ENCODE measurements at regions not wholly inside any gene's neighbourhood (a gene's known extent, or its start where the extent isn't known, plus 50 kb on each side); places are given as distances from the start of the nearest gene placed in this dataset.

DNA sequence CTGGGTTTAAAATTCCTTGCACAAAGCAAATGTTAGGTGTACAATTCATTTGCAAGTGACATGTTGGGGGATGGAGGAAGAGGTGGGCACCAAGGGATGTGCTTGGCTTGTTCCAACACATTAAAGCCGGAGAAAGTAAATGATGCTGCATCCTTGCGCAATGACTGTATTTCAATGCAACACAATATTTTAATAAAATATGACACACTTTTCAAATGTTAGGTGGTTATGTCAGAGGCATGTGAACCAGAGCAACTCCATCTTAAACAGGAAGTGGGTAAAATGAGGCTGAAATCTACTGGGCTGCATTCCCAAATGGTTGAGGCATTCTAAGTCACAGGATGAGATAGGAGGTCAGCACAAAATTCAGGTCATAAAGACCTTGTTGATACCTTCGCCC lies 53.6 kb upstream of the ARHGAP5 start:
- TF ChIP-seq, protein P1, sequence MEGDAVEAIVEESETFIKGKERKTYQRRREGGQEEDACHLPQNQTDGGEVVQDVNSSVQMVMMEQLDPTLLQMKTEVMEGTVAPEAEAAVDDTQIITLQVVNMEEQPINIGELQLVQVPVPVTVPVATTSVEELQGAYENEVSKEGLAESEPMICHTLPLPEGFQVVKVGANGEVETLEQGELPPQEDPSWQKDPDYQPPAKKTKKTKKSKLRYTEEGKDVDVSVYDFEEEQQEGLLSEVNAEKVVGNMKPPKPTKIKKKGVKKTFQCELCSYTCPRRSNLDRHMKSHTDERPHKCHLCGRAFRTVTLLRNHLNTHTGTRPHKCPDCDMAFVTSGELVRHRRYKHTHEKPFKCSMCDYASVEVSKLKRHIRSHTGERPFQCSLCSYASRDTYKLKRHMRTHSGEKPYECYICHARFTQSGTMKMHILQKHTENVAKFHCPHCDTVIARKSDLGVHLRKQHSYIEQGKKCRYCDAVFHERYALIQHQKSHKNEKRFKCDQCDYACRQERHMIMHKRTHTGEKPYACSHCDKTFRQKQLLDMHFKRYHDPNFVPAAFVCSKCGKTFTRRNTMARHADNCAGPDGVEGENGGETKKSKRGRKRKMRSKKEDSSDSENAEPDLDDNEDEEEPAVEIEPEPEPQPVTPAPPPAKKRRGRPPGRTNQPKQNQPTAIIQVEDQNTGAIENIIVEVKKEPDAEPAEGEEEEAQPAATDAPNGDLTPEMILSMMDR (IDR thresholded peaks at IDR 0.05; ENCODE audit: low read depth, low read length, missing control alignments), result no peak
- no peak for DNase-seq (ENCODE audit: low read depth)
- no peak overlapping the region for H3K4me3 ChIP-seq (ENCODE audit: low read depth, low read length)

DNA sequence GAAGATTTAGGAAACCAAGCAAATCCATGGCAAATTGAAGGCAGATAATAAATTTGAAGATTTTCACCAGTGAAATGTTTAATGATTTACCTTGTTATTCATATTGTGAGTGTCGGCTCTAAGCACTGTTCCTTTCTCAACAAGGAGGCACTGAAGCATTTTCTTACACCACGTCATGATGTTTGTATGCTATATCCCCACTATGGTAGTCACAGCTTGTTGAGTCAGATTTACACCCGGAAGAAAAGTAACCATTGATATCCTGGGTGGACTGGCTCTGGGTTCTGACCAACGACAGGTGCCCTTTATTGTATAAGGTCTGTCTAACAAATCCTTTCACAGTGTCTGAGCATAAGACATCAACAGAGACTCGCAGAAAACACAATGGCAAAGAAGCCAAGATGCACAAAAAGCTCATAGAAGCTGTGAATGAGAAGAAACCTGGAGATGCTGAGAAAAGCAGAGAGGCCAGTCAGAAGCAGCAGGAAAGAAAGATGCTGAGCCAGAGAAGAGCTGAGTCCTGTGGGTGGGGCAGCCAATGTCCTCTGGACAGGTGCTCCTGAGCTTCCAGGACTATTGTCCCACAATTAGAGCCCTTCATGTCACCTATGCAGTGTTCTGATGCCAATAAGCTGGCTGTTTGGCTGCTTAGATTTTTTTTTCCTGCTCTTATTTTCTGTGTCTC lies 49.7 kb upstream of the ARHGAP5 start:
- DNase-seq (ENCODE audit: low read depth), result no peak
- TF ChIP-seq, protein P1 (IDR thresholded peaks at IDR 0.05; ENCODE audit: low read depth, low read length, missing control alignments), result no peak
- H3K4me3 ChIP-seq (ENCODE audit: low read depth, low read length), result no peak overlapping the region
